ENCODE measurements at regions not wholly inside any gene's neighbourhood (a gene's known extent, or its start where the extent isn't known, plus 50 kb on each side); places are given as distances from the start of the nearest gene placed in this dataset.

DNA sequence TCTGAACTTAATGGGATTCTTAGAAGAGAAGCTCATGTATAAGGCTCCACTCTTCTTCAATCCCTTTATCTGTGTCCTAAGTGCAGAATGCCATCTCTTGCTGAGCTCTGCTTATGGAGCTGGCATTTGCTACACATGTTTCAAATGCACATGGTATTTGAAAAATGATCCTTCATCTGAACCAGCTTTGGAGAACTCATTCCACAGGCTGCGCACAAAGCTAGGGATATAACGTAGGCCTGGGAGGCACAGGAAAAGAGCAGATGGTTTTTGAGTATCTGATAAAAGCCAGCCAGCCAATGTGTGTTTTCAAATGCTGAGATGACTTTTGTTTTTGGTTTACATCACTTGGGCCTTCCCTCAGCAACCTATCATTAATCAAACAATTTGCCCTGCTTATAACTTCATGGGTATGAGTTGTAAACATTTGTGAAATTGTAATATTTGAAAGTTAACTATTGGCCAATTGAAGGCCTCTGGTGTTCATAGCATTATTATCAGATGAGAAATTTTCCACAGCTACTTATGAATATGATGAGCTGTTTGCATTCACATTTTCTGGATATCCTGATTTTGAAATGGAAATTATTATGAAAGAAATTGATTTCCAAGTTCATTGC lies 729.0 kb downstream of the FGF9 start:
- Mint-ChIP-seq H3K36me3 (ENCODE audit: low read depth, unreplicated experiment) (no peaks in the 10 kb centered on the region), H3K4me1 (ENCODE audit: low read depth, unreplicated experiment) (peaks cover 5% of the 10 kb centered on the region), H3K27ac (ENCODE audit: unreplicated experiment) (no peak overlapping the region), H3K4me3 (ENCODE audit: unreplicated experiment) (no peak overlapping the region), H3K27me3 (ENCODE audit: low read depth, unreplicated experiment) (no peaks in the 10 kb centered on the region), H3K9me3 (ENCODE audit: unreplicated experiment) (no peaks in the 10 kb centered on the region)
- FAIRE-seq = no peak
- H3K9ac ChIP-seq (ENCODE audit: low read length) = no peak overlapping the region
- H3K4me1 ChIP-seq (ENCODE audit: insufficient read depth, low read length) = no peaks in the 10 kb centered on the region
- no peak overlapping the region for H2AFZ ChIP-seq (ENCODE audit: low read depth, low read length)
- no peaks in the 10 kb centered on the region for H3K27me3 ChIP-seq (ENCODE audit: insufficient read depth, low read length)
- peaks cover 3% of the 10 kb centered on the region for H3K9me3 ChIP-seq (ENCODE audit: insufficient read depth, low read depth, low read length)
- H3K27ac ChIP-seq (ENCODE audit: low read depth, low read length) = no peak overlapping the region
- no peak overlapping the region for H3K4me2 ChIP-seq (ENCODE audit: low read length)
- no peak for DNase-seq (ENCODE audit: low read depth)
- TF ChIP-seq, protein P1, sequence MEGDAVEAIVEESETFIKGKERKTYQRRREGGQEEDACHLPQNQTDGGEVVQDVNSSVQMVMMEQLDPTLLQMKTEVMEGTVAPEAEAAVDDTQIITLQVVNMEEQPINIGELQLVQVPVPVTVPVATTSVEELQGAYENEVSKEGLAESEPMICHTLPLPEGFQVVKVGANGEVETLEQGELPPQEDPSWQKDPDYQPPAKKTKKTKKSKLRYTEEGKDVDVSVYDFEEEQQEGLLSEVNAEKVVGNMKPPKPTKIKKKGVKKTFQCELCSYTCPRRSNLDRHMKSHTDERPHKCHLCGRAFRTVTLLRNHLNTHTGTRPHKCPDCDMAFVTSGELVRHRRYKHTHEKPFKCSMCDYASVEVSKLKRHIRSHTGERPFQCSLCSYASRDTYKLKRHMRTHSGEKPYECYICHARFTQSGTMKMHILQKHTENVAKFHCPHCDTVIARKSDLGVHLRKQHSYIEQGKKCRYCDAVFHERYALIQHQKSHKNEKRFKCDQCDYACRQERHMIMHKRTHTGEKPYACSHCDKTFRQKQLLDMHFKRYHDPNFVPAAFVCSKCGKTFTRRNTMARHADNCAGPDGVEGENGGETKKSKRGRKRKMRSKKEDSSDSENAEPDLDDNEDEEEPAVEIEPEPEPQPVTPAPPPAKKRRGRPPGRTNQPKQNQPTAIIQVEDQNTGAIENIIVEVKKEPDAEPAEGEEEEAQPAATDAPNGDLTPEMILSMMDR (IDR thresholded peaks at IDR 0.05; ENCODE audit: insufficient read depth, low read depth, low read length) = no peak
- no peak for TF ChIP-seq EZH2 (IDR thresholded peaks at IDR 0.05; ENCODE audit: insufficient read depth, low read length)
- H3K4me3 ChIP-seq (ENCODE audit: insufficient read depth, low read depth, low read length) = no peak overlapping the region
- H3K79me2 ChIP-seq (ENCODE audit: insufficient read depth, low read length) = no peaks in the 10 kb centered on the region
- H4K20me1 ChIP-seq (ENCODE audit: insufficient read depth, low read length) = no peaks in the 10 kb centered on the region
- H3K36me3 ChIP-seq (ENCODE audit: insufficient read depth, low read length) = no peaks in the 10 kb centered on the region

DNA sequence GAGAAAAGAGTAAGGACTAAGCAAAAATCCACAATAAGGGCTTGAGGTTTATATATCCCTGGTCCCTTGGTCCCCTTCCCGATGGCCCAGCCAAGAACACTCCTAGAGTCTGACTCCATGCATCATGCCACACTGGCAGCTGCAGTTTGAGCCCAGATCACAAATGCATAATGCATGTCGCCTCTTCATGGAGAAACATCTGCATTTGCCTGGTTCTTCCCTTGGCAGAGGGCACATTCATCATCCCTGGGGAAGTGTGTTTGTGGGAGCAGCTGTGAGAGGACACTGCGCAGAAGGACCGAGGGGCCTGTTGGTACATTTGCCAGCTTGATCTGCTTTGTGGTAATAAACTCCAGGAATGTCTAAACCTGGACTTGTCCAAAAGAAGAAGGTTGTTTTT lies 731.8 kb downstream of the FGF9 start:
- H2AFZ ChIP-seq (ENCODE audit: low read depth, low read length) = no peak overlapping the region
- H3K27ac ChIP-seq (ENCODE audit: low read depth, low read length) = no peak overlapping the region
- DNase-seq (ENCODE audit: low read depth) (no peak), FAIRE-seq (no peak)
- H4K20me1 ChIP-seq (ENCODE audit: insufficient read depth, low read length) = no peaks in the 10 kb centered on the region
- no peaks in the 10 kb centered on the region for H3K79me2 ChIP-seq (ENCODE audit: insufficient read depth, low read length)
- no peaks in the 10 kb centered on the region for H3K27me3 ChIP-seq (ENCODE audit: insufficient read depth, low read length)
- no peak overlapping the region for H3K4me3 Mint-ChIP-seq (ENCODE audit: unreplicated experiment)
- H3K36me3 ChIP-seq (ENCODE audit: insufficient read depth, low read length) = no peaks in the 10 kb centered on the region
- H3K27ac Mint-ChIP-seq (ENCODE audit: unreplicated experiment) = no peak overlapping the region
- H3K4me1 Mint-ChIP-seq (ENCODE audit: low read depth, unreplicated experiment) = peaks cover 5% of the 10 kb centered on the region
- no peaks in the 10 kb centered on the region for H3K4me1 ChIP-seq (ENCODE audit: insufficient read depth, low read length)
- H3K9ac ChIP-seq (ENCODE audit: low read length) = no peak overlapping the region
- H3K4me2 ChIP-seq (ENCODE audit: low read length) = no peak overlapping the region
- no peaks in the 10 kb centered on the region for H3K27me3 Mint-ChIP-seq (ENCODE audit: low read depth, unreplicated experiment)
- no peaks in the 10 kb centered on the region for H3K9me3 Mint-ChIP-seq (ENCODE audit: unreplicated experiment)
- no peak overlapping the region for H3K4me3 ChIP-seq (ENCODE audit: insufficient read depth, low read depth, low read length)
- peaks cover 3% of the 10 kb centered on the region for H3K9me3 ChIP-seq (ENCODE audit: insufficient read depth, low read depth, low read length)
- no peaks in the 10 kb centered on the region for H3K36me3 Mint-ChIP-seq (ENCODE audit: low read depth, unreplicated experiment)
- TF ChIP-seq, protein P1 (IDR thresholded peaks at IDR 0.05; ENCODE audit: insufficient read depth, low read depth, low read length) = no peak
- TF ChIP-seq EZH2 (IDR thresholded peaks at IDR 0.05; ENCODE audit: insufficient read depth, low read length) = no peak

DNA sequence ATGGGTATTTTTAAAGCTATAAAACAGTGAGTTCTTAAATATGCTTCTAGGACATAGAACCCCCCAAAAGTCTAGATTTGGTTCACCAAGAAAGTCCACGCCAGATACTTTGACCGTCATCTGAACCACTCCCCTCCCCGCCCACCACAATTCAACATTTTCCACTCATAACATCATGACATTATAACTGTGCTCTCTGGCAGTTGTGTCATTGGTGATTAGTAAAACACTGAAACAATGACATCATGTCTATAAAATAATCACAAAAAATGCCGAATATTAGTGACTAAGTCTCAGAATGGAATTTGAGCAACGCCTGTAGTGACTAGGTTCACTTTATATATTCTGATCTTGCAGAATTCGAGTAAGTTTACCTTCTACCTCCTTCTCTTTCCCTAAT lies 732.3 kb downstream of the FGF9 start:
- no peak overlapping the region for H3K4me3 Mint-ChIP-seq (ENCODE audit: unreplicated experiment)
- H3K36me3 ChIP-seq (ENCODE audit: insufficient read depth, low read length) = no peaks in the 10 kb centered on the region
- H3K27ac ChIP-seq (ENCODE audit: low read depth, low read length) = no peak overlapping the region
- no peaks in the 10 kb centered on the region for H3K9me3 ChIP-seq (ENCODE audit: insufficient read depth, low read depth, low read length)
- H3K4me1 ChIP-seq (ENCODE audit: insufficient read depth, low read length) = no peaks in the 10 kb centered on the region
- no peaks in the 10 kb centered on the region for H4K20me1 ChIP-seq (ENCODE audit: insufficient read depth, low read length)
- DNase-seq (ENCODE audit: low read depth) (no peak), FAIRE-seq (no peak)
- no peaks in the 10 kb centered on the region for H3K27me3 Mint-ChIP-seq (ENCODE audit: low read depth, unreplicated experiment)
- no peaks in the 10 kb centered on the region for H3K9me3 Mint-ChIP-seq (ENCODE audit: unreplicated experiment)
- H3K36me3 Mint-ChIP-seq (ENCODE audit: low read depth, unreplicated experiment) = no peaks in the 10 kb centered on the region
- TF ChIP-seq EZH2 (IDR thresholded peaks at IDR 0.05; ENCODE audit: insufficient read depth, low read length) = no peak
- TF ChIP-seq, protein P1 (IDR thresholded peaks at IDR 0.05; ENCODE audit: insufficient read depth, low read depth, low read length) = no peak
- H3K4me2 ChIP-seq (ENCODE audit: low read length) = no peak overlapping the region
- H3K27ac Mint-ChIP-seq (ENCODE audit: unreplicated experiment) = no peak overlapping the region
- H3K9ac ChIP-seq (ENCODE audit: low read length) = no peak overlapping the region
- H3K27me3 ChIP-seq (ENCODE audit: insufficient read depth, low read length) = no peaks in the 10 kb centered on the region
- H3K4me3 ChIP-seq (ENCODE audit: insufficient read depth, low read depth, low read length) = no peak overlapping the region
- H2AFZ ChIP-seq (ENCODE audit: low read depth, low read length) = no peak overlapping the region
- peaks cover 5% of the 10 kb centered on the region for H3K4me1 Mint-ChIP-seq (ENCODE audit: low read depth, unreplicated experiment)
- no peaks in the 10 kb centered on the region for H3K79me2 ChIP-seq (ENCODE audit: insufficient read depth, low read length)
